ENCODE measurements at regions not wholly inside any gene's neighbourhood (a gene's known extent, or its start where the extent isn't known, plus 50 kb on each side); places are given as distances from the start of the nearest gene placed in this dataset.

DNA sequence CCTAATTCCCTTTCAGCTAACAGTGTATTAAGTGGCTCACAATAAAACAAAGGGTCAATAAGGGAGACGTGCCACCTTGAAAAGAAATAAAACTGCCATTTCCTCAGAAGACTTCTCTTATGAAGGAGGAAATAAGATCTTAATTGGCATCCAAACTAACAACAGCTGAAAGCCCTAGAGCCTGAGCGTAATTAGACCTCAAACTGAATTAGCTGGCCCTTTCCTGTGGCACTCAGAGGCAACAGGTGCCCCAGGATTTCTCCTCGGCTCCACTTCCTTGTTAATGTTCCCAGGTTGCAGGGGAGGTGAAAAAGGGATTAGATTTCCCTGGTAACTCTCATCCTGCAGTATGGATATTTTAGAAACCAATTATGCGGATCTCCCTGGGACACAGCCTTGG, 804.3 kb downstream of the DCDC2C start:
- TF ChIP-seq, protein P1, sequence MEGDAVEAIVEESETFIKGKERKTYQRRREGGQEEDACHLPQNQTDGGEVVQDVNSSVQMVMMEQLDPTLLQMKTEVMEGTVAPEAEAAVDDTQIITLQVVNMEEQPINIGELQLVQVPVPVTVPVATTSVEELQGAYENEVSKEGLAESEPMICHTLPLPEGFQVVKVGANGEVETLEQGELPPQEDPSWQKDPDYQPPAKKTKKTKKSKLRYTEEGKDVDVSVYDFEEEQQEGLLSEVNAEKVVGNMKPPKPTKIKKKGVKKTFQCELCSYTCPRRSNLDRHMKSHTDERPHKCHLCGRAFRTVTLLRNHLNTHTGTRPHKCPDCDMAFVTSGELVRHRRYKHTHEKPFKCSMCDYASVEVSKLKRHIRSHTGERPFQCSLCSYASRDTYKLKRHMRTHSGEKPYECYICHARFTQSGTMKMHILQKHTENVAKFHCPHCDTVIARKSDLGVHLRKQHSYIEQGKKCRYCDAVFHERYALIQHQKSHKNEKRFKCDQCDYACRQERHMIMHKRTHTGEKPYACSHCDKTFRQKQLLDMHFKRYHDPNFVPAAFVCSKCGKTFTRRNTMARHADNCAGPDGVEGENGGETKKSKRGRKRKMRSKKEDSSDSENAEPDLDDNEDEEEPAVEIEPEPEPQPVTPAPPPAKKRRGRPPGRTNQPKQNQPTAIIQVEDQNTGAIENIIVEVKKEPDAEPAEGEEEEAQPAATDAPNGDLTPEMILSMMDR (IDR thresholded peaks at IDR 0.05), result no peak
- TF ChIP-seq EZH2phosphoT487 (IDR thresholded peaks at IDR 0.05), result no peak

All from neural progenitor cell (in vitro differentiated cells).